HepG2 (cell line): ENCODE measurements at regions not wholly inside any gene's neighbourhood (a gene's known extent, or its start where the extent isn't known, plus 50 kb on each side); places are given as distances from the start of the nearest gene placed in this dataset.

Source experiments
- ATAC-seq: fragments of 200-7000 bp; cut with Tn5 transposase; 3 replicates; pipeline ENCODE4 v1.9.1; 2020; ENCODE audit warnings: mild to moderate bottlenecking, moderate library complexity
- BruUV-seq: library from RNA; stranded (reverse); fragments of 400-500 nt; replicated peaks from 2 replicates; lab custom pipeline; 2021; lab: Mats Ljungman, UMichigan
- CTCF ChIA-PET: fragments of 300-600 bp; formaldehyde crosslinking; extraction: SDS; loops from one replicate; lab custom pipeline; 2021; ENCODE audit warnings: low total read pairs, inconsistent platforms, low intra/inter-chr PET ratio; lab: Yijun Ruan, JAX
- POLR2A ChIA-PET: fragments of 350-600 bp; sonication (Branson Sonifier 250); formaldehyde crosslinking; loops from one replicate; lab custom pipeline; 2020; ENCODE audit warnings: antibody characterized with exemption, inconsistent platforms; lab: Yijun Ruan, JAX
- DNase-seq: peaks from one replicate; pipeline ENCODE4 v3.0.0-alpha.2; 2015; ENCODE audit warnings: low spot score
- FAIRE-seq: peaks from 3 replicates; lab custom pipeline; 2011; peaks lifted over from hg19 to GRCh38; lab: Jason Lieb, UNC
- H2AFZ ChIP-seq: one replicate; pipeline ENCODE4 v1.6.1; 2011; ENCODE audit warnings: low read length, inconsistent platforms
- H3K27ac ChIP-seq: fragments of 300-600 bp; 3 replicates; pipeline ENCODE4 v1.8.0; 2011; ENCODE audit warnings: mixed run types, mild to moderate bottlenecking, mixed read lengths, low read length, inconsistent platforms; ENCODE audit not compliant: insufficient read depth; ENCODE audit errors: extremely low read length
- H3K27me3 ChIP-seq, 2 experiments: fragments of 200-600 bp in 1 of 2; 2 replicates in 1 of 2; 3 replicates in 1 of 2; pipeline versions ENCODE4 v1.6.0 to v1.8.0; 2011; ENCODE audit warnings: low read length in 2 of 2, mild to moderate bottlenecking in 2 of 2, moderate library complexity in 2 of 2, inconsistent platforms in 1 of 2; ENCODE audit not compliant: insufficient read depth in 2 of 2, control insufficient read depth in 1 of 2
- H3K36me3 ChIP-seq, 2 experiments: fragments of 200-600 bp in 1 of 2; replicated peaks in 1 of 2; 2 replicates in 1 of 2; 3 replicates in 1 of 2; pipeline versions ENCODE4 v1.5.1 to v1.8.0; 2011; ENCODE audit warnings: low read length in 2 of 2, inconsistent platforms in 1 of 2; ENCODE audit not compliant: insufficient read depth in 2 of 2, control insufficient read depth in 1 of 2
- H3K4me1 ChIP-seq: 2 replicates; pipeline ENCODE4 v1.5.1; 2012; ENCODE audit warnings: low read length, inconsistent platforms; ENCODE audit not compliant: insufficient read depth
- H3K4me2 ChIP-seq: 2 replicates; pipeline ENCODE4 v1.6.0; 2011; ENCODE audit warnings: low read depth, low read length, inconsistent platforms
- H3K4me3 ChIP-seq, 3 experiments: fragments of 200-600 bp in 1 of 3; sonication (generic), shearing (Covaris generic) in 1 of 3; replicated peaks in 1 of 3; 2 replicates each; pipeline ENCODE4 v1.5.1; 2011 to 2016; ENCODE audit warnings: low read length in 3 of 3, inconsistent platforms in 2 of 3, low read depth in 2 of 3, mild to moderate bottlenecking in 2 of 3, control low read depth in 1 of 3, mixed read lengths in 1 of 3; ENCODE audit not compliant: insufficient read depth in 1 of 3
- H3K79me2 ChIP-seq: one replicate; pipeline ENCODE4 v1.6.1; 2011; ENCODE audit warnings: low read length, inconsistent platforms; ENCODE audit not compliant: insufficient read depth
- H3K9ac ChIP-seq: 2 replicates; pipeline ENCODE4 v1.6.0; 2011; ENCODE audit warnings: mild to moderate bottlenecking, low read depth, low read length, inconsistent platforms; ENCODE audit not compliant: insufficient read depth
- H3K9me3 ChIP-seq: 2 replicates; pipeline ENCODE4 v1.5.1; 2012; ENCODE audit warnings: mild to moderate bottlenecking, low read length
- H4K20me1 ChIP-seq: 2 replicates; pipeline ENCODE4 v1.6.0; 2011; ENCODE audit warnings: inconsistent platforms, mild to moderate bottlenecking, low read length, moderate library complexity; ENCODE audit not compliant: insufficient read depth
- SIX1 ChIP-seq: sonication (generic); formaldehyde crosslinking; IDR thresholded peaks from 2 replicates; pipeline ENCODE4 v1.4.0; 2020; ENCODE audit warnings: missing genetic modification reagents, borderline replicate concordance
- WGBS: methylation state at CpG from one replicate; pipeline ENCODE4 v1.1.6; 2017; ENCODE audit warnings: low lambda C conversion rate; 5-methylcytosine and 5-hydroxymethylcytosine counted together
- in situ Hi-C: cut with HindIII; loops from 2 replicates; pipeline ENCODE4 v1.10.0; 2017; ENCODE audit warnings: low pct_unique_long_range_greater_than_20kb; ENCODE audit not compliant: extremely low pct_ligation_motif_present
- intact Hi-C: fragments of 100-400 bp; cut with micrococcal nuclease; formaldehyde crosslinking; loops from one replicate; pipeline ENCODE4 v1.10.0; 2022; ENCODE audit not compliant: unreplicated experiment
- TF ChIP-seq, protein P1 (sequence below): sonication (generic); formaldehyde crosslinking; IDR thresholded peaks from 2 replicates; pipeline ENCODE4 v1.5.0; 2020; ENCODE audit warnings: mild to moderate bottlenecking, missing genetic modification reagents

DNA sequence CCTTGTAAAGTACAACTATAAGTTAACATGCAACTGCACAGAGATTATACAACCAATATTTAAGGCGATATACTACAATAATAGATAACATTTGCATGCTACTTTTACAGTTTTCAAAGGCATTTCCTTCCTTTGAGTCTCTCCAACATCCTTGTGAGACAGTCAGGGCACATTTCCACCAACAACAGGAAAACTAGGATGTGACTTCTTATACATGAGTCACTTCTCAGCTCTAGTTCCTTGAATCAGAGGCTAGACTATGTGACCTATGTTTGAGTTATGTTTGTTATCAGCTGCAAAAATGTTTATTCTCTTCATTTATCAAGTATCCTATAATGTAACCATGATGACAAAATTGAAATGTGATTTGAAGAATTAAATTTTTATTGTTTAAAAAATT lies 51.7 kb upstream of the TFAP2D start:
- H3K9ac ChIP-seq = no peak overlapping the region
- H3K27me3 ChIP-seq = no peaks in the 10 kb centered on the region
- H3K9me3 ChIP-seq = no peaks in the 10 kb centered on the region
- intact Hi-C loops (no loop called here), in situ Hi-C loops (no loop called here)
- no peak overlapping the region for H3K4me3 ChIP-seq
- no peak for DNase-seq
- H4K20me1 ChIP-seq = no peaks in the 10 kb centered on the region
- TF ChIP-seq, protein P1, sequence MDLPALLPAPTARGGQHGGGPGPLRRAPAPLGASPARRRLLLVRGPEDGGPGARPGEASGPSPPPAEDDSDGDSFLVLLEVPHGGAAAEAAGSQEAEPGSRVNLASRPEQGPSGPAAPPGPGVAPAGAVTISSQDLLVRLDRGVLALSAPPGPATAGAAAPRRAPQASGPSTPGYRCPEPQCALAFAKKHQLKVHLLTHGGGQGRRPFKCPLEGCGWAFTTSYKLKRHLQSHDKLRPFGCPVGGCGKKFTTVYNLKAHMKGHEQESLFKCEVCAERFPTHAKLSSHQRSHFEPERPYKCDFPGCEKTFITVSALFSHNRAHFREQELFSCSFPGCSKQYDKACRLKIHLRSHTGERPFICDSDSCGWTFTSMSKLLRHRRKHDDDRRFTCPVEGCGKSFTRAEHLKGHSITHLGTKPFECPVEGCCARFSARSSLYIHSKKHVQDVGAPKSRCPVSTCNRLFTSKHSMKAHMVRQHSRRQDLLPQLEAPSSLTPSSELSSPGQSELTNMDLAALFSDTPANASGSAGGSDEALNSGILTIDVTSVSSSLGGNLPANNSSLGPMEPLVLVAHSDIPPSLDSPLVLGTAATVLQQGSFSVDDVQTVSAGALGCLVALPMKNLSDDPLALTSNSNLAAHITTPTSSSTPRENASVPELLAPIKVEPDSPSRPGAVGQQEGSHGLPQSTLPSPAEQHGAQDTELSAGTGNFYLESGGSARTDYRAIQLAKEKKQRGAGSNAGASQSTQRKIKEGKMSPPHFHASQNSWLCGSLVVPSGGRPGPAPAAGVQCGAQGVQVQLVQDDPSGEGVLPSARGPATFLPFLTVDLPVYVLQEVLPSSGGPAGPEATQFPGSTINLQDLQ (CRISPR knock-in tag) = no peak
- no peak for TF ChIP-seq SIX1
- ATAC-seq = no peak
- H3K4me1 ChIP-seq = peaks cover 6% of the 10 kb centered on the region; the same call in 1 of the 2 replicates
- 2% methylated on average over 1 of the region's 1 CpG for WGBS
- FAIRE-seq = no peak
- ChIA-PET CTCF (no interaction called here), POLR2A (no interaction called here)
- no peak overlapping the region for H3K4me2 ChIP-seq
- H3K79me2 ChIP-seq = no peaks in the 10 kb centered on the region
- H3K36me3 ChIP-seq = no peaks in the 10 kb centered on the region
- H2AFZ ChIP-seq = no peak overlapping the region
- H3K27ac ChIP-seq = no peak overlapping the region
- BruUV-seq = no TSS peak
